ENCODE measurements at regions not wholly inside any gene's neighbourhood (a gene's known extent, or its start where the extent isn't known, plus 50 kb on each side); places are given as distances from the start of the nearest gene placed in this dataset.
A peak's percentile ranks its signal among the peaks of the same experiment; 100 is the strongest.

DNA sequence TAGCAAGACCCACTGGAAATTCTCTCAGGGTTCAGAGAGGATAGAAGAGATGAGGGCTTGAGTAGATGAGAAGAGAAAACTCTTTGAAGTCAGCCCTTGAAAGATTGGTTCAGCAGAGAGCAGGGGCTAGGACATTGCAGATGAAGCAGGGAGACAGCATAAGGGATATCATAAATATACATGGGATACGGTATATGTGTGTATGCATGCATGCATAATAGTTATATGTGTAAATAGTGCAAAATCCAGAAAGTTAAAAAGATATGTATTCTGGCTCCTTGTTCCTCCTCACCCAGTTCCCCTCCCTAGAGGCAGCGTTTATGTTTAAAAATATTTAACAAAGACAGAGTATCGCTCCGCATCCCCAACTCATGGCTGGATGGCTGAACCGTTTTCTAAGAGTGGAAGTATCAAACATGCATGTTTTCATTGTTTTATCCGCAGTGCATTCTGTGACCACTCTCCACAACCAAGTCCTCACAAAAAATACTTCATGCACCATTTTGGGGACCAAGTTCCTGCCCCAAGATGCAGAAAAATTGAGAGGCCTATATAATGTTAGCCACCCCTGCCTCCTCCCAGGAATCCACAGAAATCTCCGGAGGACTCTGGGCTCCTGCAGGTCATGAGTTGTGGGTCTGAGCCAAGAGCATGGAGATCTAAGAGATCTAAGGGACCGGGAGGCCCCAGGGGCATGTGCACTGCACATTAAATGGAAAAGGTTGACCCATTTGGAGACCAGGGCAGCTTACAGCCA is 119.5 kb downstream of the MTX3 start:
- no peak for DNase-seq (ENCODE audit: low read depth)

- DNase-seq (ENCODE audit: low read depth): no peak
Measured at GRCh38 chr5:79868163-79868670, 122.8 kb downstream of the MTX3 start.

- no peak for DNase-seq (ENCODE audit: low read depth)
Measured at GRCh38 chr5:79865579-79865978, 125.5 kb downstream of the MTX3 start.

GRCh38 chr5:79864364-79864763 is 126.7 kb downstream of the MTX3 start:
- no peak for DNase-seq (ENCODE audit: low read depth)

- DNase-seq (ENCODE audit: low read depth): no peak
Measured at GRCh38 chr5:79859588-79859987, 131.5 kb downstream of the MTX3 start.

- no peak for DNase-seq (ENCODE audit: low read depth)
Measured at GRCh38 chr5:79858410-79858723, 132.7 kb downstream of the MTX3 start.

DNA sequence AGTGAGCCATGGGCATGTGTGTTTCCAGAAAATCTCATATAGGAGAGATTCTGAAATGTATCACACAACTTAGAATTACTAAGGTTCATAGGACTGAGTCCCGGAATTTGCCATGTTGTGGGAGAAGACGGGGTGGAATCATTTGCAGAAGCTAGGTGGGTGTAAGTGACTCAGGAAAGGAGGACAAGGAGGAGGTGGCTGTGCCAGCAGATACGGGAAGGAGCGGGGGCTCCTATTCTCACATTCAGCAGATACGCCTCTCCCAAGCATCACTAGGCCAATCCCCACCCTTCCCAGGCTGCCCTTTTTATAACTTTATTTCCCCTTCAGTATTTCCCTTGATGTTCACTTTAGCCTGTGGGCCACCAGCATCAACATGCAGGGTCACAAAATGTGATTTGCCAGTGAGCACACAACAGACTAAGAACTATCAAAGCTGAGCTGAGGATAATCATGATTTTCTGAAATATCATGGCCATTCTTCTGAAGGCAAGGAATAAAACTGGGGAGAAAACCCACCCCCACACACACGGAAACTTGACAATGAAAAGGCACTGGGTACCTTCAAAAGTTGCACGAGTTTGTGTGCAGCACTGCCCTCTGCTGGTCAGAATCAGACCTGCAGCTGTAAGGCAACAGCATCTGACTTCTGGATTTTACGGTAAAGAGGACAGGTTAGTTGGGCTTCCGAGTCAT is 133.2 kb downstream of the MTX3 start:
- DNase-seq (ENCODE audit: low read depth): peak; percentile 33

DNA sequence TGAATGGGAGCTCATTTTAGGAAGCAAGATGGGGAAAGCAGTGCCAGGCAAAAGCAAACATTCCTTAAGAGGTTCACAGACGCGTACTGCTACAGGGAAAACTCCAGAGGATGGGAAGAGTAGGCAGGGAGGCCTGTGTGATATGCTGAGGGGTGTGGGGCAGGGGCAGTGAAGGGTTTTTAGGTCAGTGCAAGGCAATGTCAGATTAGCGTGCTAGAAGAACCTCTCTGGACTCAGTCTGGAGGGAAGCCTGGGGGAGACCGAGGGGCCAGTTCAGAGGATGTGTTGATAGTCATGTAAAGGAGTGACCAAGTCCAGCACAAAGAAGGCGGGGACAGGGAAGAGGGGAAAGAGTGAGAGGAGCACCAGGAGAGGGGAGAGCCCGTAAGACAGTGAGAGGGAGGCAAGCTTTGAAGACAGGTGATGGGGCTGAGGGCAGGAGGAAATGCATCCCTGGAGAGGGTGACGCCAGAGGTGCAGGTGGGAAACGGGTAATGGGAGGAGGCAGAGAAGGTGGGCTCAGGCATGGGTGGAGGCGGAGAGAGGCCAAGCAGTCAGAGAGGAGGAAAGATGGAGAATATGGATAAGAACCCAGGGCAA is 134.5 kb downstream of the MTX3 start:
- DNase-seq (ENCODE audit: low read depth): no peak

GRCh38 chr5:79853676-79854418 is 137.2 kb downstream of the MTX3 start:
- no peak for DNase-seq (ENCODE audit: low read depth)

GRCh38 chr5:79853028-79853427 is 138.0 kb downstream of the MTX3 start:
- no peak for DNase-seq (ENCODE audit: low read depth)

- no peak for DNase-seq (ENCODE audit: low read depth)
Measured at GRCh38 chr5:79851391-79851863, 139.6 kb downstream of the MTX3 start.

DNA sequence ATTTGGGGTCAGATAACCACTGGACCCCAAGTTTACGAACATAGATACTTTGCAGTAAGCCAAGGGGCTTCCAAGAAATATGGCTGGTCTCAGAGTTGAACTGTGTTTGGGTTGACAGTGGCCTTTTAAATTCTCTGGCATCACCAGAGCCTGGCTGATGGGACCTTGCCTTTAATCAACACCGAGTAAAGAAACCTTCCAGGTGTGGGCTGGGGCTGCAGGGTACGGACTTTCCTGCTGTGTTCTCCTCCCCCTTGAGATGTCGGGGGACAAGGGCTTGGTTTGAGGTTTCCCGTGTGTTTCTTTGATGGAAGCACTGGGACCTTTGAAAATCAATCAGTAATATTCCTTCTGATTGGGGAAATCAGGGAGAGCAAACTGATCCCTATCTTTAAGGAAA is 140.1 kb downstream of the MTX3 start:
- no peak for DNase-seq (ENCODE audit: low read depth)

DNA sequence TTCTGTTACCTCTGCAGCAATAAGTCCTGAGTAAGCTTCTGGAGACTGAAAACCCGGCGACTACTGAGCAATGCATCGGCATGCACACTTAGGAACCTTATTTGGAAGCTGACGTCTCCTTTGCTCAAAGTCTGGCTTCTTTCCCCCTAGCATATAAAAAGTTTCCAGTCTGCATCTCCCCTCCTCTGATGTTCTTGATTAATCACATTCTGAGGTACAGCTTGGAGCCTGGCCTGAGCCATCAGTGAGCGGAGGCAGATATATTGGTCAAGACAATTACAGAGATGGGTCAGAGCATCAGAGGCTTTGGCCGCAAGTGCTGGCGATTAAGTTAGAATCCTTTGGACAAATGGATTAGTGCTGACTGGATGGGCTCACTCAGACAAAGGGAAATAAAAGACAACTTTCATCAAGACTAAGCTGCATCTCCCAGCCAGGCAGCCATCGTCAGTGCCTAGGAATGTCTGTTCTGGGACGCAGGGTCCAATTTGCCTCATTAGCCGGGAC is 140.7 kb downstream of the MTX3 start:
- DNase-seq (ENCODE audit: low read depth): no peak

GRCh38 chr5:79849486-79850315 is 141.4 kb downstream of the MTX3 start:
- no peak for DNase-seq (ENCODE audit: low read depth)
